K562 (cell line): ENCODE measurements at regions not wholly inside any gene's neighbourhood (a gene's known extent, or its start where the extent isn't known, plus 50 kb on each side); places are given as distances from the start of the nearest gene placed in this dataset.

Source experiments
- ATAC-seq: fragments of 200-7000 bp; cut with Tn5 transposase; 3 replicates; pipeline ENCODE4 v1.9.1; 2020; ENCODE audit warnings: moderate library complexity
- BruUV-seq: library from RNA; stranded (reverse); fragments of 400-500 nt; replicated peaks from 2 replicates; lab custom pipeline; 2021; lab: Mats Ljungman, UMichigan
- CTCF ChIA-PET: fragments of 300-600 bp; formaldehyde crosslinking; extraction: SDS; loops from one replicate; lab custom pipeline; 2021; ENCODE audit warnings: low intra/inter-chr PET ratio; lab: Yijun Ruan, JAX
- POLR2A ChIA-PET: fragments of 300-600, 350-650 bp; sonication (Branson Sonifier 250); formaldehyde crosslinking; extraction: SDS; loops from one replicate; lab custom pipeline; 2021; ENCODE audit warnings: antibody characterized with exemption, inconsistent platforms; lab: Yijun Ruan, JAX
- DNase-seq, 4 experiments: peaks; one replicate each; pipeline versions ENCODE4 v3.0.0 to v3.0.0-alpha.2; 2011 to 2018; ENCODE audit warnings: low spot score in 3 of 4, mixed read lengths in 3 of 4; ENCODE audit errors: extremely low read depth in 1 of 4
- FAIRE-seq: peaks from 2 replicates; lab custom pipeline; 2011; peaks lifted over from hg19 to GRCh38; lab: Jason Lieb, UNC
- H2AFZ ChIP-seq: 2 replicates; pipeline ENCODE4 v1.6.0; 2011; ENCODE audit warnings: low read depth, low read length, control low read depth, inconsistent platforms
- H3K27ac ChIP-seq: fragments of 200-600 bp; 3 replicates; pipeline ENCODE4 v1.8.0; 2011; ENCODE audit warnings: low read depth, mild to moderate bottlenecking, control low read depth, inconsistent platforms, low read length, moderate library complexity, mixed read lengths; ENCODE audit errors: extremely low read depth
- H3K27me3 ChIP-seq, 2 experiments: fragments of 300-600 bp in 1 of 2; 2 replicates in 1 of 2; 3 replicates in 1 of 2; pipeline versions ENCODE4 v1.6.0 to v1.8.0; 2011; ENCODE audit warnings: inconsistent platforms in 2 of 2, low read length in 2 of 2, mild to moderate bottlenecking in 1 of 2, mixed read lengths in 1 of 2, moderate library complexity in 1 of 2; ENCODE audit not compliant: control insufficient read depth in 2 of 2, insufficient read depth in 2 of 2
- H3K36me3 ChIP-seq: fragments of 300-600 bp; 3 replicates; pipeline ENCODE4 v1.8.0; 2011; ENCODE audit warnings: mild to moderate bottlenecking, low read length, inconsistent platforms; ENCODE audit not compliant: control insufficient read depth, insufficient read depth
- H3K4me1 ChIP-seq, 2 experiments: fragments of 200-600 bp in 1 of 2; replicated peaks in 1 of 2; 2 replicates in 1 of 2; 3 replicates in 1 of 2; pipeline versions ENCODE4 v1.5.1 to v1.8.0; 2011; ENCODE audit warnings: inconsistent platforms in 2 of 2, low read length in 2 of 2, mild to moderate bottlenecking in 1 of 2, mixed read lengths in 1 of 2, moderate library complexity in 1 of 2; ENCODE audit not compliant: control insufficient read depth in 2 of 2, insufficient read depth in 2 of 2
- H3K4me2 ChIP-seq: 2 replicates; pipeline ENCODE4 v1.6.1; 2011; ENCODE audit warnings: low read length, control low read depth, inconsistent platforms, mixed read lengths; ENCODE audit not compliant: insufficient read depth
- H3K4me3 ChIP-seq: fragments of 200-600 bp; sonication (generic), shearing (Covaris generic); 2 replicates; pipeline ENCODE4 v1.5.1; 2016; ENCODE audit warnings: control low read depth, inconsistent platforms
- H3K79me2 ChIP-seq: fragments of 200-600 bp; 3 replicates; pipeline ENCODE4 v1.8.0; 2011; ENCODE audit warnings: low read length, inconsistent platforms; ENCODE audit not compliant: control insufficient read depth, insufficient read depth
- H3K9ac ChIP-seq, 2 experiments: 2 replicates each; pipeline versions ENCODE4 v1.6.0 to v1.6.1; 2011; ENCODE audit warnings: low read depth in 2 of 2, low read length in 2 of 2, control low read depth in 1 of 2, inconsistent platforms in 1 of 2, mild to moderate bottlenecking in 1 of 2, mixed read lengths in 1 of 2; ENCODE audit not compliant: insufficient read depth in 1 of 2
- H3K9me1 ChIP-seq: one replicate; pipeline ENCODE4 v1.6.0; 2011; ENCODE audit warnings: inconsistent platforms, mild to moderate bottlenecking, low read length, moderate library complexity; ENCODE audit not compliant: control insufficient read depth, insufficient read depth
- H3K9me3 ChIP-seq: replicated peaks from 2 replicates; pipeline ENCODE4 v1.5.1; 2011; ENCODE audit warnings: low read depth, low read length, inconsistent platforms; ENCODE audit not compliant: control insufficient read depth, insufficient read depth
- H4K20me1 ChIP-seq: replicated peaks from 2 replicates; pipeline ENCODE4 v1.6.1; 2011; ENCODE audit warnings: low read length, inconsistent platforms, mixed read lengths; ENCODE audit not compliant: control insufficient read depth, insufficient read depth
- CAMTA2 ChIP-seq: fragments of 250-450 bp; sonication (Bioruptor Pico); conservative IDR thresholded peaks from 2 replicates; pipeline ENCODE4 v1.5.1; 2022
- CBX3 ChIP-seq, 2 experiments: IDR thresholded peaks; 1 replicate in 1 of 2; 2 replicates in 1 of 2; pipeline ENCODE4 v1.6.1; 2012; ENCODE audit warnings: inconsistent platforms in 2 of 2, low read length in 2 of 2, borderline replicate concordance in 1 of 2, control low read depth in 1 of 2
- DPF2 ChIP-seq: fragments of 450-650 bp; IDR thresholded peaks from 2 replicates; pipeline ENCODE4 v1.6.1; 2016
- EWSR1 ChIP-seq: fragments of 450-650 bp; IDR thresholded peaks from 2 replicates; pipeline ENCODE4 v1.6.1; 2018; ENCODE audit warnings: borderline replicate concordance, mild to moderate bottlenecking, low read depth, moderate library complexity; ENCODE audit not compliant: partially characterized antibody
- IRF1 ChIP-seq: sonication (generic); formaldehyde crosslinking; IDR thresholded peaks from 2 replicates; pipeline ENCODE4 v1.8.0; 2022; ENCODE audit warnings: missing genetic modification reagents, mild to moderate bottlenecking, borderline replicate concordance
- KAT8 ChIP-seq: fragments of 450-650 bp; IDR thresholded peaks from 2 replicates; pipeline ENCODE4 v1.6.1; 2016; ENCODE audit warnings: low read depth, mild to moderate bottlenecking
- KHSRP ChIP-seq: fragments of 450-650 bp; IDR thresholded peaks from 2 replicates; pipeline ENCODE4 v1.6.1; 2017
- KLF6 ChIP-seq: fragments of 250-450 bp; sonication (Bioruptor Pico); IDR thresholded peaks from 2 replicates; pipeline ENCODE4 v1.4.0; 2020; ENCODE audit warnings: mild to moderate bottlenecking, moderate library complexity, borderline replicate concordance
- PHF20 ChIP-seq: fragments of 450-650 bp; IDR thresholded peaks from 2 replicates; pipeline ENCODE4 v1.6.1; 2018; ENCODE audit not compliant: partially characterized antibody
- SMAD4 ChIP-seq: fragments of 250-450 bp; sonication (Bioruptor Pico); conservative IDR thresholded peaks from 2 replicates; pipeline ENCODE4 v1.8.0; 2021; ENCODE audit warnings: inconsistent platforms, mild to moderate bottlenecking, moderate library complexity
- THRAP3 ChIP-seq: fragments of 450-650 bp; IDR thresholded peaks from 2 replicates; pipeline ENCODE4 v1.6.1; 2016; ENCODE audit warnings: mild to moderate bottlenecking, inconsistent platforms, borderline replicate concordance
- TOE1 ChIP-seq, 2 experiments: fragments of 450-650 bp in 1 of 2; sonication (generic) in 1 of 2; formaldehyde crosslinking in 1 of 2; IDR thresholded peaks; 2 replicates each; pipeline versions ENCODE4 v1.7.1 to v1.8.0; 2016 to 2022; ENCODE audit warnings: borderline replicate concordance in 2 of 2, mild to moderate bottlenecking in 2 of 2, antibody characterized with exemption in 1 of 2, inconsistent platforms in 1 of 2, low read depth in 1 of 2, missing genetic modification reagents in 1 of 2, moderate library complexity in 1 of 2
- ZNF57 ChIP-seq: fragments of 450-650 bp; formaldehyde crosslinking; IDR thresholded peaks from 2 replicates; pipeline ENCODE4 v1.4.0; 2020; ENCODE audit warnings: mild to moderate bottlenecking, moderate library complexity
- WGBS: fragments of 100-300 bp; shearing (Covaris generic); methylation state at CpG from one replicate; pipeline ENCODE4 v1.1.6; 2016; ENCODE audit warnings: low coverage, mixed read lengths; ENCODE audit not compliant: insufficient coverage; ENCODE audit errors: missing lambda C conversion rate; 5-methylcytosine and 5-hydroxymethylcytosine counted together
- in situ Hi-C: fragments of 300-500 bp; cut with MboI; formaldehyde crosslinking; loops from 4 replicates; pipeline ENCODE4 v1.15.0; 2018; ENCODE audit warnings: inconsistent platforms, mixed read lengths
- intact Hi-C: fragments of 100-400 bp; cut with micrococcal nuclease; formaldehyde crosslinking; loops from 2 replicates; pipeline ENCODE4 v1.14.2; 2022
- TF ChIP-seq, protein P1 (sequence below), 2 experiments: fragments of 150-350 bp in 1 of 2; IDR thresholded peaks; 2 replicates each; pipeline ENCODE4 v1.6.1; 2012 to 2016; ENCODE audit warnings: low read depth in 2 of 2, low read length in 2 of 2, mild to moderate bottlenecking in 1 of 2, moderate library complexity in 1 of 2
- TF ChIP-seq, protein P2 (sequence below): fragments of 450-650 bp; IDR thresholded peaks from 2 replicates; pipeline ENCODE4 v1.6.1; 2016; ENCODE audit warnings: low read depth, mild to moderate bottlenecking, moderate library complexity

DNA sequence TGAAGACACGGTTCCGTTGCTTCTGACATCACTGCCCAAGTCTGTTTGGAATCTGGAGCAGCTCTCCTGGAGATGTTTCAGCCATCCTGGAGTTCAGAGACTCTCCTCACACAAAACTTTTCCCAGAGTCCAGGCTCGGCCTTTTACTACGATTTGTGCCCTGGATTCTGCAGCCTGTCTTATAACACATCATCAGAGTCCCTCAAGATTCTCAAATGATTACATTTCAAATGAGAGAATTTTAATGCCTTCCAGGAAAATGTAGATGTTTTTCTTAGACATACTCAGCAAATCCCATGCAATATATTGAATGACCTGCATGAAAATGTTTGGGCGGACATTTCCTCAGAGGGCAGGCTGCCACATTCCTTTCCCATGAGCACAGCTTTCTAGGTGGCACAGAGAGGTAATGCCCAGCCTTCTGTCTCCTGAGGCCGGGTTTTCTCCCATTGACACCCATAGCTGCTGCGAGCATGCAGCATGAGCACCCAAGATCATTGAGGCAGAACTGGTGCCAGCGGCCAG lies 129.1 kb downstream of the SNX19 start:
- in situ Hi-C loops = no loop called here
- ATAC-seq (no peak), FAIRE-seq (no peak), DNase-seq (no peak)
- intact Hi-C loops = no loop called here
- WGBS = 2% methylated on average over 8 of the region's 8 CpGs
- no peaks in the 10 kb centered on the region for H3K4me1 ChIP-seq
- H3K27me3 ChIP-seq = peaks cover 0 to 3% of the 10 kb centered on the region in 2 experiments; a peak in 1 of 5 replicates
- H3K36me3 ChIP-seq = no peaks in the 10 kb centered on the region
- H3K9ac ChIP-seq = no peak overlapping the region
- ChIA-PET POLR2A (interaction anchor here (0.8 kb wide), 1 partner anchor 52 kb away, joined by 3 read pairs; no protein-coding TSS in a partner anchor), CTCF (no interaction called here)
- no peak overlapping the region for H2AFZ ChIP-seq
- no peaks in the 10 kb centered on the region for H4K20me1 ChIP-seq
- H3K9me3 ChIP-seq = no peaks in the 10 kb centered on the region
- no peak overlapping the region for H3K4me3 ChIP-seq
- H3K27ac ChIP-seq = no peak overlapping the region
- no peaks in the 10 kb centered on the region for H3K79me2 ChIP-seq
- no peaks in the 10 kb centered on the region for H3K9me1 ChIP-seq
- no TSS peak for BruUV-seq
- no peak overlapping the region for H3K4me2 ChIP-seq
- TF ChIP-seq THRAP3 (no peak), KLF6 (CRISPR knock-in tag) (no peak), ZNF57 (no peak), CAMTA2 (CRISPR knock-in tag) (no peak), KHSRP (no peak), DPF2 (no peak), PHF20 (no peak), KAT8 (no peak), SMAD4 (CRISPR knock-in tag) (no peak), IRF1 (no peak), TOE1 (IDR thresholded peaks at IDR 0.05; ENCODE audit: borderline replicate concordance) (no peak), TOE1 (CRISPR knock-in tag; IDR thresholded peaks at IDR 0.05; ENCODE audit: borderline replicate concordance, low read depth) (no peak), EWSR1 (no peak), CBX3 (IDR thresholded peaks at IDR 0.05; ENCODE audit: borderline replicate concordance in 1 of 2, low read length in 2 of 2) (no peak)
- TF ChIP-seq, protein P1, sequence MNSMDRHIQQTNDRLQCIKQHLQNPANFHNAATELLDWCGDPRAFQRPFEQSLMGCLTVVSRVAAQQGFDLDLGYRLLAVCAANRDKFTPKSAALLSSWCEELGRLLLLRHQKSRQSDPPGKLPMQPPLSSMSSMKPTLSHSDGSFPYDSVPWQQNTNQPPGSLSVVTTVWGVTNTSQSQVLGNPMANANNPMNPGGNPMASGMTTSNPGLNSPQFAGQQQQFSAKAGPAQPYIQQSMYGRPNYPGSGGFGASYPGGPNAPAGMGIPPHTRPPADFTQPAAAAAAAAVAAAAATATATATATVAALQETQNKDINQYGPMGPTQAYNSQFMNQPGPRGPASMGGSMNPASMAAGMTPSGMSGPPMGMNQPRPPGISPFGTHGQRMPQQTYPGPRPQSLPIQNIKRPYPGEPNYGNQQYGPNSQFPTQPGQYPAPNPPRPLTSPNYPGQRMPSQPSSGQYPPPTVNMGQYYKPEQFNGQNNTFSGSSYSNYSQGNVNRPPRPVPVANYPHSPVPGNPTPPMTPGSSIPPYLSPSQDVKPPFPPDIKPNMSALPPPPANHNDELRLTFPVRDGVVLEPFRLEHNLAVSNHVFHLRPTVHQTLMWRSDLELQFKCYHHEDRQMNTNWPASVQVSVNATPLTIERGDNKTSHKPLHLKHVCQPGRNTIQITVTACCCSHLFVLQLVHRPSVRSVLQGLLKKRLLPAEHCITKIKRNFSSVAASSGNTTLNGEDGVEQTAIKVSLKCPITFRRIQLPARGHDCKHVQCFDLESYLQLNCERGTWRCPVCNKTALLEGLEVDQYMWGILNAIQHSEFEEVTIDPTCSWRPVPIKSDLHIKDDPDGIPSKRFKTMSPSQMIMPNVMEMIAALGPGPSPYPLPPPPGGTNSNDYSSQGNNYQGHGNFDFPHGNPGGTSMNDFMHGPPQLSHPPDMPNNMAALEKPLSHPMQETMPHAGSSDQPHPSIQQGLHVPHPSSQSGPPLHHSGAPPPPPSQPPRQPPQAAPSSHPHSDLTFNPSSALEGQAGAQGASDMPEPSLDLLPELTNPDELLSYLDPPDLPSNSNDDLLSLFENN (IDR thresholded peaks at IDR 0.05; ENCODE audit: low read depth in 2 of 2, low read length in 2 of 2) = no peak
- TF ChIP-seq, protein P2, sequence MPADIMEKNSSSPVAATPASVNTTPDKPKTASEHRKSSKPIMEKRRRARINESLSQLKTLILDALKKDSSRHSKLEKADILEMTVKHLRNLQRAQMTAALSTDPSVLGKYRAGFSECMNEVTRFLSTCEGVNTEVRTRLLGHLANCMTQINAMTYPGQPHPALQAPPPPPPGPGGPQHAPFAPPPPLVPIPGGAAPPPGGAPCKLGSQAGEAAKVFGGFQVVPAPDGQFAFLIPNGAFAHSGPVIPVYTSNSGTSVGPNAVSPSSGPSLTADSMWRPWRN = no peak
